ENCODE measurements at regions not wholly inside any gene's neighbourhood (a gene's known extent, or its start where the extent isn't known, plus 50 kb on each side); places are given as distances from the start of the nearest gene placed in this dataset.

DNA sequence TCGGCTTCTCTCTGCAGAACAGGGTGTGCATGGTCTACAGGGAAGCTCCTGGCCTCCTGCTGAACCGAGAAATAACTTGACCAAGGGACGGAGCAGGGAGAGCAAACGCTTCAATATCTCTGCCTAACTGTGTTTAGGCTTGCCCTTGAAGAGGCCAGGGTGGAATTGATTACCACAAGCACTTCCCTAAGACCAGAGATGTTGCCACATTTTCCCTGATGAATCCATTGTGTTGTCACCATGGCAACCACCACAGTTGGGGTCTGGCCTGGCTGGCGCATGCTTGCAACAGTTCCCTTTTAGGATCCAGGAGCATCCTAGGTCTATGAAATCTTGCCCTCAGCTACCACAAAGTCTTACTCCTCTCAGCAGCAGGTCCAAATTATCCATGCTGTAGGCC lies 213.5 kb upstream of the SULF2 start:
- no peaks in the 10 kb centered on the region for H3K36me3 ChIP-seq
- DNase-seq: no peak
- 37% methylated on average over 4 of the region's 5 CpGs for WGBS (ENCODE audit: insufficient coverage, low coverage, low lambda C conversion rate, missing lambda C conversion rate)
- no peaks in the 10 kb centered on the region for H3K9me3 ChIP-seq
- no peak overlapping the region for H3K4me3 ChIP-seq
- intact Hi-C loops (cut with DNase I): no loop called here
- no peak overlapping the region for H3K27ac ChIP-seq
- ATAC-seq: no peak
- H3K4me1 ChIP-seq: no peaks in the 10 kb centered on the region
- no peaks in the 10 kb centered on the region for H3K27me3 ChIP-seq
- TF ChIP-seq, protein P1, sequence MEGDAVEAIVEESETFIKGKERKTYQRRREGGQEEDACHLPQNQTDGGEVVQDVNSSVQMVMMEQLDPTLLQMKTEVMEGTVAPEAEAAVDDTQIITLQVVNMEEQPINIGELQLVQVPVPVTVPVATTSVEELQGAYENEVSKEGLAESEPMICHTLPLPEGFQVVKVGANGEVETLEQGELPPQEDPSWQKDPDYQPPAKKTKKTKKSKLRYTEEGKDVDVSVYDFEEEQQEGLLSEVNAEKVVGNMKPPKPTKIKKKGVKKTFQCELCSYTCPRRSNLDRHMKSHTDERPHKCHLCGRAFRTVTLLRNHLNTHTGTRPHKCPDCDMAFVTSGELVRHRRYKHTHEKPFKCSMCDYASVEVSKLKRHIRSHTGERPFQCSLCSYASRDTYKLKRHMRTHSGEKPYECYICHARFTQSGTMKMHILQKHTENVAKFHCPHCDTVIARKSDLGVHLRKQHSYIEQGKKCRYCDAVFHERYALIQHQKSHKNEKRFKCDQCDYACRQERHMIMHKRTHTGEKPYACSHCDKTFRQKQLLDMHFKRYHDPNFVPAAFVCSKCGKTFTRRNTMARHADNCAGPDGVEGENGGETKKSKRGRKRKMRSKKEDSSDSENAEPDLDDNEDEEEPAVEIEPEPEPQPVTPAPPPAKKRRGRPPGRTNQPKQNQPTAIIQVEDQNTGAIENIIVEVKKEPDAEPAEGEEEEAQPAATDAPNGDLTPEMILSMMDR (IDR thresholded peaks at IDR 0.05): no peak
- TF ChIP-seq POLR2A (IDR thresholded peaks at IDR 0.05): no peak

DNA sequence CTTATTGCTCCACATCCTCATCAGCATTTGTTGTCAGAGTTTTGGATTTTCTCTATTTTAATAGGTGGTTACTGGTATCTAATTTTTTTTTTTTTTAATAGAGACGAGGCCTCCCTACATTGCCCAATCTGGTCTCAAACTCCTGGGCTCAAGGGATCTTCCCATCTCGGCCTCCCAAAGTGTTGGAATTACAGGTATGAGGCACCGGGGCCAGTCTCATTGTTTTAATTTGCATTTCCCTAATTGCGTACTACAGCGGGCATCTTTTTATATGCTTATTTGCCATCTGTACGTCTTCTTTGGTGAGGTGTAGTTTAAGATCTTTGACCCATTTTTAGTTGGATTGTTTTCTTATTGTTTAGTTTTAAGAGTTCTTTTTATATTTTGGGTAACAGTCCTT lies 210.4 kb upstream of the SULF2 start:
- Histone ChIP-seq H3K36me3 (no peaks in the 10 kb centered on the region), H3K9me3 (no peaks in the 10 kb centered on the region), H3K4me3 (no peak overlapping the region), H3K27ac (no peak overlapping the region), H3K4me1 (no peaks in the 10 kb centered on the region), H3K27me3 (no peaks in the 10 kb centered on the region)
- ATAC-seq: no peak
- WGBS (ENCODE audit: insufficient coverage, low coverage, low lambda C conversion rate, missing lambda C conversion rate): 49% methylated on average over 6 of the region's 6 CpGs
- DNase-seq: no peak
- intact Hi-C loops (cut with DNase I): no loop called here
- no peak for TF ChIP-seq POLR2A (IDR thresholded peaks at IDR 0.05)
- TF ChIP-seq, protein P1 (IDR thresholded peaks at IDR 0.05): no peak

DNA sequence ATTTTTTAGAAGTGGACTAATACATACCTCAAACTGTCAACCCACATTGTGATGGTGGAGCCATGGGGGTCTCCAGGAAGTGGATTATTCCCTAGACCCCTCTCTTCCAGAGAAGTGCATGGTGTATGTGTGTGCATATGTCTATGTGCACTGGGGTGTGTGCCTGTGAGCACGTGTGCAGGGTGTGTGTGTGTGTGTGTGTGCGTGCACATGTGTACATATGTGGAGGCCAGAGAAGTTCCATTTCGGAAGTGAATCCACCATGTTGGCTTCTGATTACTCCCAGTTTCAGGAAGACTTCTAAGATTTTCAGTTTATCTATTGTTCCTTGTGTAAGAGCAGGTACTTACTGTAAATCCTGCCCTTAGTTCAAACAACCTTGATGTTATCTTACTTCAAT lies 208.5 kb upstream of the SULF2 start:
- H3K27ac ChIP-seq: no peak overlapping the region
- no peaks in the 10 kb centered on the region for H3K27me3 ChIP-seq
- no peaks in the 10 kb centered on the region for H3K9me3 ChIP-seq
- H3K4me1 ChIP-seq: no peaks in the 10 kb centered on the region
- no peak for TF ChIP-seq POLR2A (IDR thresholded peaks at IDR 0.05)
- TF ChIP-seq, protein P1 (IDR thresholded peaks at IDR 0.05): no peak
- intact Hi-C loops (cut with DNase I): no loop called here
- no peak for ATAC-seq
- no peaks in the 10 kb centered on the region for H3K36me3 ChIP-seq
- WGBS (ENCODE audit: insufficient coverage, low coverage, low lambda C conversion rate, missing lambda C conversion rate): 81% methylated on average over 3 of the region's 3 CpGs
- H3K4me3 ChIP-seq: no peak overlapping the region
- DNase-seq: no peak

DNA sequence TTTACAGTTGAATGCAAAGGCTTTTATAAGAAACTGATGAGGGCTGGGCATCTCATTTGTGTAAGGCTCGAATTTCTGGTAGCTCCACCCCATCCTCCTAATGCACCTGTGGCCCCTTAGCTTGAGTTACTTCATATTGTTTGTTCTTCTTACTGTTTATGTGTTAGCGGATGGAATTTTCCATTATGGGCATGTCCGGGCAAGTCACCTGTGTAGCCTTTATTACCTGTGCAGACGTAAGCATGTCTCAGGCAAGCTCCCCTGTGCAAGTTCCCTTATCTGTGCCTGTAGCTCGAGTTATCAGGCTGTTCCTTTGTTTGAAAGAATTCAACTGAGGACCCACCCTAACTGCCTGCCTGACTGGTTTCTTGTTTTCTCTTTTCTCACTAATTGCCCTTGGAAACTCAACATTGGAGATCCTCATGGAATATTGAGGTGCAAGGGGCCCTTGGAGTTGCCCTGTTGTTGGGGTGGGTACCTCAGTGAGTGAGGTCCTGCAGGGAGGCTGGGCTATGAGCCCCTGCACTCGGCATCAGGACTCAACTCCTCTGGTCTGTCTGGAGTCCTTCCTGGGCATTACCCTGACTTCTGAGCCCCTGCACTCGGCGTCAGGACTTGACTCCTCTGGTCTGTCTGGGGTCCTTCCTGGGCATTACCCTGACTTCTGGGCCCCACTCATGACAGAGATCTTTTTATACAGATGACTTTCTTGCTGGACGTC lies 207.9 kb upstream of the SULF2 start:
- no peak for TF ChIP-seq POLR2A (IDR thresholded peaks at IDR 0.05)
- TF ChIP-seq, protein P1 (IDR thresholded peaks at IDR 0.05): no peak
- no peak for ATAC-seq

More for the DNA sequence above, 207.9 kb upstream of the SULF2 start:
- no peak for DNase-seq
- Histone ChIP-seq H3K27me3 (no peaks in the 10 kb centered on the region), H3K27ac (no peak overlapping the region), H3K4me3 (no peak overlapping the region), H3K36me3 (no peaks in the 10 kb centered on the region), H3K4me1 (no peaks in the 10 kb centered on the region), H3K9me3 (no peaks in the 10 kb centered on the region)
- 63% methylated on average over 8 of the region's 9 CpGs for WGBS (ENCODE audit: insufficient coverage, low coverage, low lambda C conversion rate, missing lambda C conversion rate)
- intact Hi-C loops (cut with DNase I): no loop called here

All from right lobe of liver (tissue), 6 donors.